IPS-18c (cell line): ENCODE measurements at regions not wholly inside any gene's neighbourhood (a gene's known extent, or its start where the extent isn't known, plus 50 kb on each side); places are given as distances from the start of the nearest gene placed in this dataset.

ENCODE experiments used
- H3K4me3 ChIP-seq: 2 replicates; pipeline ENCODE4 v1.7.0; 2013; ENCODE audit warnings: low read depth, mild to moderate bottlenecking, low read length, moderate library complexity; ENCODE audit not compliant: insufficient read depth
- H3K9me3 ChIP-seq: one replicate; pipeline ENCODE4 v1.6.1; 2013; ENCODE audit warnings: mild to moderate bottlenecking, low read length, moderate library complexity; ENCODE audit not compliant: control insufficient read depth, insufficient read depth

- H3K9me3 ChIP-seq, result no peaks in the 10 kb centered on the region
- no peak overlapping the region for H3K4me3 ChIP-seq
Observed at GRCh38 chr5:168162464-168162863, 129.0 kb upstream of the WWC1 start.

DNA sequence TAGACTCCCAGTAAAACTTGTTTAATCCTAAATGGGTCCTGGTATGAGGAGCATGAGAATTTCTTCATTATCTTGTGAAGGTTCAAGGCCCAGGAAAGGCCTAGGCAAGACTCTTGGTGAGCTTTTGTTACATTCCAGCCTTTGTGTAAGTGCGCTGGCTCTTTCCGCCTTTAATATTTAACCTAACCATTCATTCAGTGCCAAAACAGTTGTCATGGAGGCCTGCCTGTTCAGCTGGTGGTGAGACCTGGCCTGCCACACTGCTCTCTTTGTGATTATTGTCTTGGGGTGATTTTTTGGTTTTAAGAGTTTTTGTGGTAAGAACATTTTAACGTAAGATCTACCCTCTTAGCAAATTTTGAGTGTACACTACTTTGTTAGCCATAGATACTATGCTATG, 127.5 kb upstream of the WWC1 start:
- no peak overlapping the region for H3K4me3 ChIP-seq
- no peaks in the 10 kb centered on the region for H3K9me3 ChIP-seq

GRCh38 chr5:168165221-168165914, 126.1 kb upstream of the WWC1 start:
- H3K9me3 ChIP-seq, result no peaks in the 10 kb centered on the region
- no peak overlapping the region for H3K4me3 ChIP-seq

GRCh38 chr5:168165977-168166376, 125.5 kb upstream of the WWC1 start:
- no peak overlapping the region for H3K4me3 ChIP-seq
- no peaks in the 10 kb centered on the region for H3K9me3 ChIP-seq

DNA sequence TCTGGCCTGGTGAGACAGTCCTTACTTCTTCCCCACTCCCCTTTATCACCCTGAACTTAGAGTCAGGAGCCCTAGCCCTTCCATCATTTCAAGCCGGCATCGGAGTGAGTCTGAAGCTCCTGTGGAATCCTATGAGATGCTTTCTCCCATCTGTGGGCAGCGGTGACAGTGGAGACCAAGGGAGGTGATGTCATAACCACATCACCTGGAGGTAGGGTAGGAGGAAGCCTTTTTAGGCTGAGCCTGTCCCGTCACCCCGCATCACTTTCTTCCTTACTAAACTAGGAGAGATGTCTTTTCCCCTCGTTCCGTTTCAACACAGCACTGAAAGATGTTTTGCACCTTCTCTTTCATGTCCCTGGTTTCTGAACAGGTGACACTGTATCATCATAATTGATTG, 124.1 kb upstream of the WWC1 start:
- no peak overlapping the region for H3K4me3 ChIP-seq
- H3K9me3 ChIP-seq, result no peaks in the 10 kb centered on the region

DNA sequence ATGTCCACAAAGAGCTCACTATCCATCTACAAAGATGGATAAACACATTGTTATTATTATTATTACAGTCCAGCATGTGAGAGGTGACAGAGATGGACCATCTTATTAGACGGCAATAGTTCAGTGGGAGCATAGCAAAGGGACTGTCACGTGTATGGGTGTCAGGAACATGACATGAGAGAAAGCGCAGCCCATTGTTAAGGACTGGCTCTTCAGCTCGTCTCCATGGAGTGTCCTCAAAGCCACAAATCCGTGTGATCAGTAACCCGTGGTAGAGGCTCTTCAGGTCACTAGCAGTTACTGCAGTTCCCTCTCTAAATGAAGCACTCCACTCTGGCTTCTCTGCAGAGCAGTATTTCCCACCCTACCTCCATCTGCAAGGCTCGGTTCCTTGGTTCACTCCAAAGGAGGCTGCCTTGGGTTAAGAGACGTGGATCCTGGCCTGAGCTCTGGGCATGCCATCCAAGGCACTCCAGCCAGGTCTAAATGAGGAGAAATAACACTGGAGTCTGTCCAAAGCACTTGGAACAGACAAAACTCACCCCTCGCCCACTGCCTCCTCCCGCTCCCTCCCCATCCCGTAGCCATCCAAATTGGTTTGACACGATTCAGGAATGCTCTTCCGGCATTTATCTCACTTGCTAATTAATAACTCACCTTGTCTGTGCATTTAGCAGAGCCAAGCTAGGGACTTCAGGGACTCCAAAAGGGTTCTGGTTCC, 122.3 kb upstream of the WWC1 start:
- Histone ChIP-seq H3K9me3 (no peaks in the 10 kb centered on the region), H3K4me3 (no peak overlapping the region)

GRCh38 chr5:168169791-168170190, 121.7 kb upstream of the WWC1 start:
- no peaks in the 10 kb centered on the region for H3K9me3 ChIP-seq
- H3K4me3 ChIP-seq, result no peak overlapping the region

DNA sequence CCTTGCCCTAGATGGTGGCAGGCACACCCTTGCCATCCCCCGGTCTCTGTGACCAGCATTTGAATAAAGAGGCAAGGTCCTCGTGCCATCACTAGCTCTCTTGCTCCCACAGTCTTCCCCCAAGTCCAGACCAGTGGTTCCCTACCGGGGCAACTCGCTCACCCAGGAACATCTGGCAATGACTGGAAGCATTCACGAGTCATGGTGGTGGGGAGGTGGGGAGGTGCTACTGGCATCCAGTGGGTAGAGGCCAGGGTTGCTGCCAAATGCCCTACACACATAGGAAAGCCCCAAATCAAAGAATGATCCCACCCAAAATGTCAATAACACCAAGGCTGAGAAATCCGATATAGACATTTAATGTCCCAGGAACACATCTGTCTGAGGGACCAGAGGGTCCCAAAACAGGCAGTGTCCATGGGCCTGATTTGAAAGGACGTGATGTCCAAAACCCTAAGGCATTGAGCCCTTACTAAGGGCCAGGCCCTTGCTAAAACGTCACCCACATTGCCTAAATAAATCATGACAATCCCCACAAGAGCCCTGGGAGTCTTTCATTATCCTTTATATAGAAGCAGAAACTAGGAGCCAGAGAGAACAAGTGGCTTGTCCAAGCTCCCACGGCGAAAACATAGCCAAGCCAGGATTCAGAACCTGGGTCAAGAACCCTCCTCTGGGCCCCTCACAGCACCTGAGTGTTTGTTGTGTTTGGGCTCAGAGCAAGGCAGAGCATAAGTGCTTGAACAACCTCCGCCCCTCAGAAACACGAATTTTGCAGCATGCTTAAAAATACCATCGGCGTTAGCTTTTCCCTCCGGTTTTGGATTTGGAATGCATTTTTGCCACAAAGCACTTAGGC, 119.3 kb upstream of the WWC1 start:
- H3K9me3 ChIP-seq, result no peaks in the 10 kb centered on the region

DNA sequence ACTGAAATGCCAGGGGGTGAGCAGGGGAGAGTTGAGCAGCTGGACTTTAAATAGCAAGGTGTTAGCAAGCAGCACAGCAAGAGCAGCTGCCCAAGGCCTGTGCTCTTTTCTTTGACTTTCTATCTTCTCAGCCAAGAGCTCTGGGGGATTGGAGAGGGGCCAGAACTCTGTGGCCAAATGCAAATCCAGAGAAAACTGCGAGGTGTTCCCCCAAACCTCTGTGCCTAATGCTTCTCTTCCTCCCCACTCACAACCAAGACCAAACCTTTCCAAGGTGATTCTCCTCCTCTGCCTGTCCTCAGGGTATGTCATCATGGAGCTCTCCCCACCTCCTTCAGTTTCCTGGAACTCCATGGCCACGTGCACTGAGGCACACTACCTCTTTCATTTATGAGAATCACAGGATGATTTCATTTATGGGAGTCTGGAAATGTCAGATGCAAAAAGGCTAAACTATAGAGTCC, 118.7 kb upstream of the WWC1 start:
- Histone ChIP-seq H3K4me3 (no peak overlapping the region), H3K9me3 (no peaks in the 10 kb centered on the region)

More for the DNA sequence above, 119.3 kb upstream of the WWC1 start:
- H3K4me3 ChIP-seq, result no peak overlapping the region

- Histone ChIP-seq H3K4me3 (no peak overlapping the region), H3K9me3 (no peaks in the 10 kb centered on the region)
Observed at GRCh38 chr5:168174376-168174775, 117.1 kb upstream of the WWC1 start.

DNA sequence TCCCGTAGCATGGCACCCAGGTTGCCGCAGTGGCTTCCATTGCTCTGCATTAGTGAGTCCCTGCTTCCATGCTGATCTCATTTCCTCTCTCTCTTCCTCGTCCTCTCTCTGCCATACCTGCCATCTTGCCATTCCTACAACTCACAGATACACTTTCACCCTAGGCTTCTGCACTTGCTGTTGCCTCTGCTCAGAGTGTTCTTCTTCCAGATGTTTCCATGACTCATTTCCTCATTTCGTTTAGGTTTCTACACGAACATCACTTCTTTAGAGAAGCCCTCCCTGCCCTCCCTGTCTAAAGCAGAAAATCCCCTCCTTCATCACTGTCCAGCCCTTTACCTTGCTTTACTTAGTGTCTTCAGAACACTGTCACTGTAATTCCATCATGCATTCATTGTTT, 115.2 kb upstream of the WWC1 start:
- Histone ChIP-seq H3K4me3 (no peak overlapping the region), H3K9me3 (no peaks in the 10 kb centered on the region)

- Histone ChIP-seq H3K4me3 (no peak overlapping the region), H3K9me3 (peaks cover 1% of the 10 kb centered on the region)
Observed at GRCh38 chr5:168176941-168177340, 114.5 kb upstream of the WWC1 start.

DNA sequence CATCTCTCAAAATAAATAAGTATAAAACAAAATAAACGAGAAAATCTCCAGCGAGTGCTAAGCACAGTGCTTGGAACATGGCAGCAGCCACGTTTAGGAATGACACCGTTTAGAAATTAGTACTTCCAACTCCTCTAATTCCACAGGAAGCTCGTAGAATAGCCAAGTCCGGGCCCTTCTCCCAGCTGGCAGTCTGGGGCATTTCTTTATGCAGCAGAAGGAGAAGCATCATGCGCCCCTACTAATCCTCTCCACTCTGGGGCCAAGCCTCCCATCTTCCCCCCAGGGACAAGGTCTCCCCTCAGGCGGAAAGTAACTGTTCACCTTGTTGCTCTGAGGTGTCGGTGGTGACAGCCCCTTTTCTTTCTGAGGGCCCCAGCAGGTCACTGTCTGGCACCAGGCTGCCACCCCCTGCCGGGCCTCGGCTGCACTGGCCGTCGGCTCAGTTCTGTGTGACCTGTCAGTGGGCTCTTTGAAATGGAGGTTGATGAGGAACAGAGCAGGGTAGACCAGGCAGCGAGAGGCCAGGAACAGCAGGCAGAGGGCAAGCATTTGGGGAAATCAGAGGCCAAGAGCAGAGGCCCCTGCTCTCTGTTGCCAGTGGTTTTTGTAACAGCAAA, 113.5 kb upstream of the WWC1 start:
- peaks cover 4% of the 10 kb centered on the region for H3K9me3 ChIP-seq
- no peak overlapping the region for H3K4me3 ChIP-seq

DNA sequence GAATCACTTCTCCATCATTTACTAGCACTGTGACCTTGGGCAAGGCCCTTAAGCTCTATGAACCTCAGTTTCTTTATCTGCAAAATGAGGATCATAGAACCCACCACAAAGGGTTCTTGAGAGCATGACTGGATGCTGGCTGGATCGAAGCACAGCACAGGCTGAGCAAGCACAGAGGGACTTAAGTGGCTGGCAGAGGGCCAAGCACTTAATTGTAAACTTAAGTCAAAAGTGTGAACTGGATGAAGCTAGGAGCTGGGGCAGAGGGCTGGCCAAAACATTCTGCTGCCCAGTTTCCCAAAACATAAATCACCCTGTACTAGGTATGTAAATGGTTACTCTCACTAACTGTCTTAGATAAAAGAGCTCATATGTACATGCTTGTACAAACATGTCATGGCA, 112.3 kb upstream of the WWC1 start:
- no peak overlapping the region for H3K4me3 ChIP-seq
- H3K9me3 ChIP-seq, result peaks cover 4% of the 10 kb centered on the region

- no peak overlapping the region for H3K4me3 ChIP-seq
Observed at GRCh38 chr5:168182269-168182668, 109.2 kb upstream of the WWC1 start.

GRCh38 chr5:168184103-168184502, 107.3 kb upstream of the WWC1 start:
- Histone ChIP-seq H3K4me3 (no peak overlapping the region), H3K9me3 (peaks cover 4% of the 10 kb centered on the region)

More at GRCh38 chr5:168182269-168182668, 109.2 kb upstream of the WWC1 start:
- H3K9me3 ChIP-seq, result peaks cover 4% of the 10 kb centered on the region

GRCh38 chr5:168186289-168187074, 105.0 kb upstream of the WWC1 start:
- H3K4me3 ChIP-seq, result no peak overlapping the region

More at GRCh38 chr5:168186289-168187074, 105.0 kb upstream of the WWC1 start:
- H3K9me3 ChIP-seq, result peaks cover 4% of the 10 kb centered on the region
